AG10803 (cell line): ENCODE measurements at regions not wholly inside any gene's neighbourhood (a gene's known extent, or its start where the extent isn't known, plus 50 kb on each side); places are given as distances from the start of the nearest gene placed in this dataset.

Source experiments
- DNase-seq: peaks from one replicate; pipeline ENCODE4 v3.0.0; 2010; ENCODE audit warnings: low read depth
- H3K4me3 ChIP-seq: 2 replicates; pipeline ENCODE4 v1.5.1; 2011; ENCODE audit warnings: mild to moderate bottlenecking, low read length, control low read depth
- TF ChIP-seq, protein P1 (sequence below): conservative IDR thresholded peaks from 2 replicates; pipeline ENCODE4 v1.5.1; 2011; ENCODE audit warnings: mild to moderate bottlenecking, low read length, control low read depth, inconsistent platforms

DNA sequence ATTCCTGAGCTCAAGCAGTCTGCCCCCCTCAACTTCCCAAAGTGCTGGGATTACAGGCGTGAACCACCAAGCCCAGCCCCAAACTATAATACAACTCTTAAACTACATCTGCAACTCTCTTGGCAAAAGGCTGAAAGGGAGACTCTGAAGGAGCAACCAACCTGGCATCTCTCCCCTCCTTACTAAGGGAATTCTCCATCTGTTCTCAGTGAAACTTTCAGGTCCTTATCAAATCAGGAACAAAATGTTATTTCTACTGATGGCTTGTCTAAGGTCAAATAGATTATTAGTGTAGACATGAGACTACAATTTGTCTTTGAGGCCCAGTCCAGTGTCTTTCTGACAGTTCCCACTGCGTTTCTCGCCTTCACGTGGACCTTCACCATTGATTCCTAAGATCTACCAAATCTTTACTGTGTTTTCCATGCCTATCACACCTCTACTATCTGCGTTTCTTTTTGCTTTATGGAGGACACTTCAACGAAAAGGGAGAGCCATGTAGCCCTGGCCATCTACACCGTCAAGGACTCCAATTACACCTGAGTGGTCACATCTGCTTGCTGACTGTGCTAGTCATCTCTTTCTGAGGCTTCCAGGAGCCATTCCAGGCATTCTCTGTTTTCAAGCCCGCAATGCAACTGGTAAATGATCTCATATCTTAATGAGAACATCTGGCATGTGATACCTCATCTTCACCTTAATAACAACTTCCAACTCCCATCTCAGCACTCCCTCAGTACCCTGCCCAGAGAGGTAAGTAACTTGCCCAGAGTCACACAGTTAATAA lies 405.7 kb upstream of the CITED2 start:
- TF ChIP-seq, protein P1, sequence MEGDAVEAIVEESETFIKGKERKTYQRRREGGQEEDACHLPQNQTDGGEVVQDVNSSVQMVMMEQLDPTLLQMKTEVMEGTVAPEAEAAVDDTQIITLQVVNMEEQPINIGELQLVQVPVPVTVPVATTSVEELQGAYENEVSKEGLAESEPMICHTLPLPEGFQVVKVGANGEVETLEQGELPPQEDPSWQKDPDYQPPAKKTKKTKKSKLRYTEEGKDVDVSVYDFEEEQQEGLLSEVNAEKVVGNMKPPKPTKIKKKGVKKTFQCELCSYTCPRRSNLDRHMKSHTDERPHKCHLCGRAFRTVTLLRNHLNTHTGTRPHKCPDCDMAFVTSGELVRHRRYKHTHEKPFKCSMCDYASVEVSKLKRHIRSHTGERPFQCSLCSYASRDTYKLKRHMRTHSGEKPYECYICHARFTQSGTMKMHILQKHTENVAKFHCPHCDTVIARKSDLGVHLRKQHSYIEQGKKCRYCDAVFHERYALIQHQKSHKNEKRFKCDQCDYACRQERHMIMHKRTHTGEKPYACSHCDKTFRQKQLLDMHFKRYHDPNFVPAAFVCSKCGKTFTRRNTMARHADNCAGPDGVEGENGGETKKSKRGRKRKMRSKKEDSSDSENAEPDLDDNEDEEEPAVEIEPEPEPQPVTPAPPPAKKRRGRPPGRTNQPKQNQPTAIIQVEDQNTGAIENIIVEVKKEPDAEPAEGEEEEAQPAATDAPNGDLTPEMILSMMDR = no peak

DNA sequence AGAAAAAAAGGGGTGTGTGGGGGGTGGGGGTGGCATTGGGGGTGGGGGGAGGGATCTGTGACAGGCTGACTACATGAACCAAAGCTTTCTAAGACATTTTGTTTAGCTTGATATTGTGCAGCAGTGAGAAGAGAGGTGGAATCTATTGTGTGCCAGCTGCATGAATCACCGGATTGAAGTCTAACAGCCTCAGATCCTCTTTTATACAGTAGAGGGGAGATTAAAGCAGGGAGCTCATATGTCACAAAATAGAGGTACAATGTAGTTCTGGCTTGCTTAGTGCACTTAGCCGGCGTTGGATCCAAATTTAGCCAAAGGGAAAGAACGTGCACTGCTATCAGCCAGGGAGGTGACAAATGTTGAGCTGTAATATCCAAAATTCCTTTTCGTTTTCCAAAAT lies 404.2 kb upstream of the CITED2 start:
- no peak overlapping the region for H3K4me3 ChIP-seq
- TF ChIP-seq, protein P1 = no peak

More for the DNA sequence above, 405.7 kb upstream of the CITED2 start:
- DNase-seq = no peak
- H3K4me3 ChIP-seq = no peak overlapping the region

DNA sequence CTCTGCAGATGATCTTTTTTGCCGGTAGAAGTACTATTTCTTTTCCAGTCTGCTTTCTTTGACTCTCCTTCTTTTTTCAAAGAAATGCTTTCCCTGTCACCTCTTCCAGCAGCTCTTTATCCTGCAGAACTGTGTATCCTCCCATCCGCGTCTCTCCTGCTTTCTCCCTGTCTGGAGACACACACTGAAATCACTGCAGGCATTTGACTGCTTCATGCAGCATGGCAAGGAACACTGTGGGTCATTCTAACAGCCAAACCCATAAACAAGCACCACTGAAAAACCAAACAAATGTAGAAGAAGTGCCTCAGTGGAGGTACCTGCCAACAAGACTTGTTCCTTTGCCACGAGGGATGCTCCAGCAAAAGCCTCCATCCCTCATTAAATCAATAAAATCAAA lies 403.7 kb upstream of the CITED2 start:
- H3K4me3 ChIP-seq = no peak overlapping the region
- TF ChIP-seq, protein P1 = no peak
- DNase-seq = no peak

More for the DNA sequence above, 404.2 kb upstream of the CITED2 start:
- peak; percentile 40 for DNase-seq

DNA sequence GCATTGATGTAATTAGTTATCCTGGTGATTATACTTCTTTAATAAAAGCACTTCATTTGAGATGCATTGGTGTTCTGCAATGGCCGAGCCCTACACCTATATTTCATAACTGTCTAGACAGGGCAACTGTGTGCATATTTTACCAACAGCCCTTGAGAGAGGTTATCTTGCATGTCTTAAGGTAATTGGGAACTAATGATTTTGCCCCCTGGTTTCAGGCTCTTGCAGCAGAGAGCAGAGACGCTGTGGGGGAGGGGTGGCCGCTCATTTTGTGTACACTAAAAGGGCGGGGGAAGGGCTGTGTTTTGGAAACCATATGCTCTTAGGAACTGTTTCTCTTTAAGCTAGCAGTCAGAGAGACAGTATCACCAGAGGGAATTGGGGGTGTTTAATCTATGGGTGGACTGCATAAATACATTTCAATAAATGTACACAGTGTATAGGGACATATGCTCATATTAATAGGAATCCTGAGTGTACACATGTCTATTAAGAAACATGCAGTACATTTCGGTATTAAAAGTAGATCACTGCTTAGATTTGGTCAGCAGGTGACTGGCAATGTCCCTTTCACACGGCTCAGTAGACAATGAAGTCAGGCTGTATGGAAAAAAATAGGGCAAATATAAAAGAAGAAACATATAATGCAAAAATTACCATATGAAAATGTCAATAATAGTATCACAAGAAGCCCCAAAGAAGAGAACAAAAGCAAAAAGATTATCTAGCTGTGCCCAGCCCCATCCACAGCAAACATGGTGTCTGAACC lies 402.9 kb upstream of the CITED2 start:
- no peak overlapping the region for H3K4me3 ChIP-seq
- DNase-seq = no peak
- TF ChIP-seq, protein P1 = no peak

DNA sequence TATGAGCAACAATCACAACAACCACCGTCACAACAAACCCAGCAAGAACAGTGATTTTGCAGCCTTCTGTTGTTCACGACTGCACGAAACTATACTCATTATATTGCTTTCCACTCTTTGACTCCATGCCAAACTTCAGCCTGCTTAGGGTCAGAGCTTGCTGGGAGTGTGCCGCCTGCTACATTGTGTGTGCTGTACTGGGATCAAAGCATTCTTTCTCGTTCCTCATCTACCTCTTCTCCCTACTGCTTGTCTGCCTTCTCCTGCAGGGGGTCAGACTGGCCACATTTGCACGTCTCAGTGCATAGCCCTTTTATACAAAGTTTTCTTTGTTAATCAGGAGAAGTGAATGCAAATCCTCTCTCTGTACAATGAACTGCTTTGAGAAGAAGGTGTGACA lies 401.6 kb upstream of the CITED2 start:
- no peak for DNase-seq
- TF ChIP-seq, protein P1 = no peak
- no peak overlapping the region for H3K4me3 ChIP-seq

DNA sequence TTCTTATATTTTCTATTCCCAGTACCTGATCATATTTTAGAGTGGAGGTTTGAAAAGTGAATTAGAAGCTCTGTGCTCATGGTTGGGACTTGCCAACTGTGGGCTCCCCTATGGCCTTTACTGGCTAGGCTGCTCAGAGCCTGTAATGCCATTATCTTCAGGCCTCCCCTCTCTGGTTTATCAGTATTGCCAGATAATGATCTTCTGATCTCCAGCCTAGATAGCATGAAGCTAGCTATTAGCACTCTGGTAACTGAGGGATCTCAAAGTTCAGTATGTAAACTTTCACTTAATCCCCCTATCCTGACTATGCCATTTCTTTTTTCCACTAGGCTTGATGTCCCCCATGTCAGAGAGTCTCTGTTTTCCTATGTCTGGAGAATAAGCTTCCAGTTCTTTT lies 393.7 kb upstream of the CITED2 start:
- no peak overlapping the region for H3K4me3 ChIP-seq
- TF ChIP-seq, protein P1 = no peak
- no peak for DNase-seq
